DOHH2 (cell line): ENCODE measurements at regions not wholly inside any gene's neighbourhood (a gene's known extent, or its start where the extent isn't known, plus 50 kb on each side); places are given as distances from the start of the nearest gene placed in this dataset.

Source experiments
- H3F3A ChIP-seq: fragments of 200-600 bp; sonication (generic), shearing (Covaris generic); 2 replicates; pipeline ENCODE4 v1.6.0; 2016; ENCODE audit warnings: antibody characterized with exemption, mild to moderate bottlenecking; ENCODE audit not compliant: control insufficient read depth, insufficient read depth
- H3K27ac ChIP-seq: fragments of 200-600 bp; sonication (generic); 2 replicates; pipeline ENCODE4 v1.5.1; 2014; ENCODE audit warnings: low read depth, mild to moderate bottlenecking, low read length, moderate library complexity
- H3K27me3 ChIP-seq: fragments of 200-600 bp; sonication (generic); 2 replicates; pipeline ENCODE4 v1.6.1; 2014; ENCODE audit warnings: mild to moderate bottlenecking, low read length, mixed read lengths; ENCODE audit not compliant: control insufficient read depth
- H3K36me3 ChIP-seq: fragments of 200-600 bp; sonication (generic); 2 replicates; pipeline ENCODE4 v1.6.1; 2014; ENCODE audit warnings: mild to moderate bottlenecking, low read length, moderate library complexity, mixed read lengths; ENCODE audit not compliant: control insufficient read depth
- H3K4me1 ChIP-seq: fragments of 200-600 bp; sonication (generic); 2 replicates; pipeline ENCODE4 v1.6.1; 2014; ENCODE audit warnings: mild to moderate bottlenecking, low read length, mixed read lengths; ENCODE audit not compliant: control insufficient read depth
- H3K4me2 ChIP-seq: fragments of 200-600 bp; sonication (generic); 2 replicates; pipeline ENCODE4 v1.6.0; 2014; ENCODE audit warnings: mild to moderate bottlenecking, low read length, moderate library complexity
- H3K4me3 ChIP-seq: fragments of 200-600 bp; sonication (generic); 2 replicates; pipeline ENCODE4 v1.5.1; 2014; ENCODE audit warnings: mild to moderate bottlenecking, low read length, mixed read lengths
- H3K79me2 ChIP-seq: fragments of 200-600 bp; sonication (generic); 2 replicates; pipeline ENCODE4 v1.6.1; 2014; ENCODE audit warnings: mild to moderate bottlenecking, low read length, mixed read lengths; ENCODE audit not compliant: control insufficient read depth
- H3K9me2 ChIP-seq: fragments of 200-600 bp; sonication (generic); replicated peaks from 2 replicates; pipeline ENCODE4 v1.6.1; 2014; ENCODE audit warnings: mild to moderate bottlenecking, low read length, mixed read lengths; ENCODE audit not compliant: control insufficient read depth
- H3K9me3 ChIP-seq: fragments of 200-600 bp; sonication (generic); 2 replicates; pipeline ENCODE4 v1.6.1; 2014; ENCODE audit warnings: antibody characterized with exemption, low read length, mixed read lengths; ENCODE audit not compliant: control insufficient read depth, insufficient read depth
- H4K20me1 ChIP-seq: fragments of 200-600 bp; sonication (generic); 2 replicates; pipeline ENCODE4 v1.6.0; 2014; ENCODE audit warnings: low read depth, mild to moderate bottlenecking, antibody characterized with exemption, low read length, moderate library complexity; ENCODE audit not compliant: control insufficient read depth, insufficient read depth
- CTCF ChIP-seq: fragments of 200-600 bp; sonication (generic); IDR thresholded peaks from one replicate; pipeline ENCODE4 v1.5.1; 2014; ENCODE audit warnings: antibody characterized with exemption, mild to moderate bottlenecking, low read depth, low read length; ENCODE audit not compliant: poor library complexity, severe bottlenecking
- EZH2phosphoT487 ChIP-seq: fragments of 200-600 bp; sonication (generic); IDR thresholded peaks from 2 replicates; pipeline ENCODE4 v1.6.1; 2017; ENCODE audit warnings: borderline replicate concordance, mild to moderate bottlenecking, antibody characterized with exemption, low read length, moderate library complexity, mixed read lengths

GRCh38 chr3:89679686-89680085 is 572.3 kb downstream of the EPHA3 start:
- Histone ChIP-seq H3K4me1 (no peaks in the 10 kb centered on the region), H3K36me3 (no peaks in the 10 kb centered on the region), H3K27me3 (no peaks in the 10 kb centered on the region), H3K9me3 (no peaks in the 10 kb centered on the region), H4K20me1 (no peaks in the 10 kb centered on the region), H3K4me2 (no peak overlapping the region), H3K9me2 (no peaks in the 10 kb centered on the region), H3K79me2 (no peaks in the 10 kb centered on the region), H3F3A (no peaks in the 10 kb centered on the region), H3K4me3 (no peak overlapping the region), H3K27ac (no peak overlapping the region)
- no peak for TF ChIP-seq EZH2phosphoT487
- TF ChIP-seq CTCF: no peak

GRCh38 chr3:89682556-89682955 is 575.1 kb downstream of the EPHA3 start:
- Histone ChIP-seq H3K27ac (no peak overlapping the region), H3K79me2 (no peaks in the 10 kb centered on the region), H3K4me1 (no peaks in the 10 kb centered on the region), H3K9me3 (no peaks in the 10 kb centered on the region), H3K9me2 (no peaks in the 10 kb centered on the region), H3K36me3 (no peaks in the 10 kb centered on the region), H3F3A (no peaks in the 10 kb centered on the region), H3K4me2 (no peak overlapping the region), H3K27me3 (no peaks in the 10 kb centered on the region), H3K4me3 (no peak overlapping the region), H4K20me1 (no peaks in the 10 kb centered on the region)
- TF ChIP-seq EZH2phosphoT487 (no peak), CTCF (no peak)

- Histone ChIP-seq H3K4me1 (no peaks in the 10 kb centered on the region), H3F3A (no peaks in the 10 kb centered on the region), H3K4me3 (no peak overlapping the region), H3K9me2 (no peaks in the 10 kb centered on the region), H3K27me3 (no peaks in the 10 kb centered on the region), H3K79me2 (no peaks in the 10 kb centered on the region), H3K36me3 (no peaks in the 10 kb centered on the region), H3K9me3 (no peaks in the 10 kb centered on the region), H3K4me2 (no peak overlapping the region), H3K27ac (no peak overlapping the region), H4K20me1 (no peaks in the 10 kb centered on the region)
- no peak for TF ChIP-seq EZH2phosphoT487
- no peak for TF ChIP-seq CTCF
Measured at GRCh38 chr3:89685731-89686130, 578.3 kb downstream of the EPHA3 start.

GRCh38 chr3:89690646-89691045 is 583.2 kb downstream of the EPHA3 start:
- no peaks in the 10 kb centered on the region for H3K9me3 ChIP-seq
- no peaks in the 10 kb centered on the region for H3K79me2 ChIP-seq
- no peak overlapping the region for H3K4me2 ChIP-seq
- TF ChIP-seq CTCF (no peak), EZH2phosphoT487 (no peak)
- no peaks in the 10 kb centered on the region for H3K27me3 ChIP-seq
- H4K20me1 ChIP-seq: no peaks in the 10 kb centered on the region
- no peaks in the 10 kb centered on the region for H3K36me3 ChIP-seq
- no peaks in the 10 kb centered on the region for H3K9me2 ChIP-seq
- no peak overlapping the region for H3K27ac ChIP-seq
- H3K4me1 ChIP-seq: no peaks in the 10 kb centered on the region
- no peaks in the 10 kb centered on the region for H3F3A ChIP-seq
- H3K4me3 ChIP-seq: no peak overlapping the region
